GM13976 (cell line): ENCODE measurements at regions not wholly inside any gene's neighbourhood (a gene's known extent, or its start where the extent isn't known, plus 50 kb on each side); places are given as distances from the start of the nearest gene placed in this dataset.
"Not testable (repeated sequence)": the region's sequence is repeated elsewhere in the genome, so short reads cannot be mapped to it uniquely, and the experiment has no call there.

Experiments
- DNase-seq: peaks from one replicate; pipeline ENCODE4 v3.0.0; 2012; ENCODE audit warnings: low spot score
- in situ Hi-C: fragments of 300-500 bp; cut with MboI; formaldehyde crosslinking; loops from one replicate; pipeline ENCODE4 v1.12.0; 2022; ENCODE audit warnings: low sequenced_read_pairs, mixed read lengths, inconsistent platforms; ENCODE audit not compliant: unreplicated experiment
- TF ChIP-seq, protein P1 (sequence below): IDR thresholded peaks from 2 replicates; pipeline ENCODE4 v1.5.1; 2012; ENCODE audit warnings: borderline replicate concordance, mild to moderate bottlenecking; ENCODE audit not compliant: insufficient read depth; ENCODE audit errors: extremely low read depth, missing control alignments, control extremely low read depth

DNA sequence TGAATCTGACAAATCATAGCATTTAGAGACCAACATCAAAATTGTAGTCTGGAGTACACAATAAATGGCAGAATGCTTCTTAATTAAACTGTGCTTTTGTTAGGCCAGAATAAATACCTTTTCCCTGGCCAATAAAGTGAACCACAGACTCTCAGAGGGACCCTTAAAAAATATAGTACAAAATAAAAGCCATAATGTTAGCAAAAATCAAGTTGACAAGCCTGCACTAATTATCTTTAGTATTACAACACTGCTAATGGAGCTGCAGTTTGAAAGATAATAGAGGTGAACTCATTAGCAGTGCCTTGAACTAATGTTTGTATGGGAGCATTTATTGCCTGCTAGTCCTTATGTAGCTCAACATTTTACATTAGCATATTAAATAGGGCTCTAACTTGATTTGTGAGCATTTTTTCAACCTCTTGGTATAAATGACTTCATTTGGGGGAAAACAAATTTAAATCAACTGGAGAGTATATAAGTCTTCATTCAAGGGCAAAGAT, 801.3 kb downstream of the EPHA3 start:
- DNase-seq, result no peak
- in situ Hi-C loops, result no loop called here
- TF ChIP-seq, protein P1, sequence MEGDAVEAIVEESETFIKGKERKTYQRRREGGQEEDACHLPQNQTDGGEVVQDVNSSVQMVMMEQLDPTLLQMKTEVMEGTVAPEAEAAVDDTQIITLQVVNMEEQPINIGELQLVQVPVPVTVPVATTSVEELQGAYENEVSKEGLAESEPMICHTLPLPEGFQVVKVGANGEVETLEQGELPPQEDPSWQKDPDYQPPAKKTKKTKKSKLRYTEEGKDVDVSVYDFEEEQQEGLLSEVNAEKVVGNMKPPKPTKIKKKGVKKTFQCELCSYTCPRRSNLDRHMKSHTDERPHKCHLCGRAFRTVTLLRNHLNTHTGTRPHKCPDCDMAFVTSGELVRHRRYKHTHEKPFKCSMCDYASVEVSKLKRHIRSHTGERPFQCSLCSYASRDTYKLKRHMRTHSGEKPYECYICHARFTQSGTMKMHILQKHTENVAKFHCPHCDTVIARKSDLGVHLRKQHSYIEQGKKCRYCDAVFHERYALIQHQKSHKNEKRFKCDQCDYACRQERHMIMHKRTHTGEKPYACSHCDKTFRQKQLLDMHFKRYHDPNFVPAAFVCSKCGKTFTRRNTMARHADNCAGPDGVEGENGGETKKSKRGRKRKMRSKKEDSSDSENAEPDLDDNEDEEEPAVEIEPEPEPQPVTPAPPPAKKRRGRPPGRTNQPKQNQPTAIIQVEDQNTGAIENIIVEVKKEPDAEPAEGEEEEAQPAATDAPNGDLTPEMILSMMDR, result no peak

DNA sequence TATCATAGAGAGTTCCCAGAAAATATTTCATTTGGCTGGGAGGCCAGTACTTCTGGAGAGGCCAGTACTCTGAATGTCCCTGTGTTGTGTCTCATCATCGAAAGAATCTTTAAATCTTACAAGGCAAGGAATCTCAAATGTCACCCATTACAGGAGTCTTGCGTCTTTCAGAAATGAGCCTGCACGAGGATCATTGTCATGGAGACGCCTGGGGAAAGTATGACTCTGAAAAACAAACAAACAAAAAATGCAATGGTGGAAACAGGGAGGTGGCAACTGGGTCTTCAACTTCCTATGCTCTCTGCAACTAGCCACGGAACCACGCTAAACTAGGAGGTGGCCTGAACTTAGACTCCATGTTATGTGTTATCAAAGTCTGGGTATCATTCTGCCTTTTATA, 804.6 kb downstream of the EPHA3 start:
- in situ Hi-C loops, result no loop called here
- no peak for DNase-seq
- TF ChIP-seq, protein P1, result no peak

DNA sequence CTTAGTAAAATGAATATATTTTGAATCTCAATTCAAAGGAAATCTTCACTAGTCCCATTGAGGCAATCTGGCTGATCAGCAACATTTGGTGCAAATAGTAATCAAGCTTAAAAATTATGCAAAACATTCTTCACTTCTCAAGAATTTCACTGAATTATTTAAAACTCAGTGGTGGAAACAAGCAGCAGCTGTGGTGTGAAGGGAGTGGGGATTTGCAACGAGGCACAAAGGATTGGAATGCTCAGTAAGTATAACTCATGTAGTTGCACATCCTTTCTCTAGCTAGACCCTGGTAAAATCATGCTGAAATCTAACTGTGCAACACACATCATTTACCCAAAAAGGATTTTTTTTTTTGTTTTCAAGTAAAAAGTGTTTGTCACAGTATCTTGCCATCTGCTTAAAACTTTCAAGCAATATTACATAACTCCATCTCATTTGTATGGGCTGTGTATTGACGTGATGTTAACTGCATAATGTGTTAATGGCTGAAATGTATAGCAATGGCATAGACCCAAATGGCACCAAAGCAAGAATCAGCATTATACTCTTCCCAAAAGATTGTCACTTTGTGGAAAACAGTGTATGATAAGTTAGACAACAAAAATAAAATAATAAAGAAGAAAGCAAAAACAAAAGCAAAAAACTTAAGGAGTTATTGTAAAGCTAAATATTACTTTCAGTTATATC, 816.6 kb downstream of the EPHA3 start:
- no peak for DNase-seq
- in situ Hi-C loops, result no loop called here
- TF ChIP-seq, protein P1, result no peak

DNA sequence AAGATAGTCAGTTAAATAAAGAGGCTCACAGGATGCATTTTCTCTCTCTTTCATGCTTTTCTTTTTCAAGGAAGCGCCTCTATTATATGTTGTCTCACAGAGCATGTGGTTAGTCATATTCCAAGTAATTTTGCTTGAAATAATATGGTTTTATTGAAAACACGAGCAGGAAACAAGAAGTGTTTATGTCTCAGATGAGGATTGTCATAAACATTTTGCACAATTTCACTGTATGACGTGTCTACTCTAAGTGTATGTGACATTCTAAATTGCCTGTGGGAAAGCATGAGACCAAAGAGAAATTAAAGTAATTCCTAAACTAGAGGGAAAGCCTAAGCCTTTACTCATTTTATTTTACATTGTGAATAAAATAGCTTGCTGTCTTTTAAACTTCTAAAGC, 818.6 kb downstream of the EPHA3 start:
- TF ChIP-seq, protein P1, result no peak
- in situ Hi-C loops, result no loop called here
- no peak for DNase-seq

DNA sequence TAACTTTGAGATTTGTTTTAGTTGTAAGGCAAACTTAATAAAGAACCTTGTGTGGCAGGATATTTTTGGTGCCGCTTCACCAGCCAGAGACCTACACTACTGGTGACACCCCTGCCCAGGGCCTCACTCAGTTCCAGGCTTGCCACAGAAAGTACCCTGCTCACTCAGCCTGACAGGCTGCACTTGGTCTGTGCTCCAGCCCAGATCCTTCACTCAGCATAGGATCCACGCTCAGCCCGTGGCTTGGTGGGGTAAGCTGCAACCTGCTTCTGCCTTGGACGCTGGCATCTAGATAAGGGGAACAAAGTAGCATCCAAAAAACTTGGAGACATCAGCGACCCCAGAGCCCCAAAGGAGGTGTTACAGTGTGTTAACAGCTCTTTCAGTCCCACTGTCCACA, 825.5 kb downstream of the EPHA3 start:
- DNase-seq, result no peak
- in situ Hi-C loops, result no loop called here
- TF ChIP-seq, protein P1, result no peak

DNA sequence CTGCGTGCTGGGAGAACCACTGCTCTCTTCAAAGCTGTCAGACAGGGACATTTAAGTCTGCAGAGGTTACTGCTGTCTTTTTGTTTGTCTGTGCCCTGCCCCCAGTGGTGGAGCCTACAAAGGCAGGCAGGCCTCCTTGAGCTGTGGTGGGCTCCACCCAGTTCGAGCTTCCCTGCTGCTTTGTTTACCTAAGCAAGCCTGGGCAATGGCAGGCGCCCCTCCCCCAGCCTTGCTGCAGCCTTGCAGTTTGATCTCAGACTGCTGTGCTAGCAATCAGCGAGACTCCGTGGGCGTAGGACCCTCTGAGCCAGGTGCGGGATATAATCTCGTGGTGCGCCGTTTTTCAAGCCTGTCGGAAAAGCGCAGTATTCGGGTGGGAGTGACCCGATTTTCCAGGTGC, 837.0 kb downstream of the EPHA3 start:
- DNase-seq, result not testable (repeated sequence)

DNA sequence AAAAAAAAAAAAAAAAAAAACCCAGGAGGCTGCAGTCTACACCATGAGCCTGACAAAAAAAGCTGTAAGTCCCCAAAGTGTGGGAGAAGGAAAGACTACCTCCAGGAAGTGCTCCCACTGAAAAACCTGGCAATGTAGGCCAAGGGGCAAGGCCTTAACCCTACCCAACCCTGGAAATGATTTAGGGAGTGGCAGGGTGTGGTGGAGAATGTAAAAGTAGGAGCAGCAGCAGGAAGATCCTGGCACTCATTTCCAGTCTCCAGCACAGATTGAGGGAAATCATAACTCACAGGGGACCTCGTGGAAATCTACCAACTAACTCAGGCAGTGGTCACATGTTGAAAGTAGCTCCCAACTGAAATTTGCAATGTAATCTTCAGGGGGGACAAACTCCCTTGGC, 839.5 kb downstream of the EPHA3 start:
- in situ Hi-C loops, result no loop called here
- DNase-seq, result no peak
- TF ChIP-seq, protein P1, result no peak

More for the DNA sequence above, 837.0 kb downstream of the EPHA3 start:
- in situ Hi-C loops, result not testable (repeated sequence)
